ENCODE measurements at regions not wholly inside any gene's neighbourhood (a gene's known extent, or its start where the extent isn't known, plus 50 kb on each side); places are given as distances from the start of the nearest gene placed in this dataset.

GRCh38 chr1:105100102-105100501, 1350.4 kb downstream of the AMY1C start:
- in situ Hi-C loops (cut with MboI): no loop called here
- Histone ChIP-seq H3K9me3 (replicated peaks; ENCODE audit: control insufficient read depth, insufficient read depth, low read length) (no peaks in the 10 kb centered on the region), H3K9ac (ENCODE audit: control insufficient read depth, insufficient read depth, low read length) (no peak overlapping the region), H3K36me3 (ENCODE audit: control insufficient read depth in 2 of 2, insufficient read depth in 2 of 2, low read length in 1 of 2) (no peaks in the 10 kb centered on the region), H3K27ac (ENCODE audit: control insufficient read depth, insufficient read depth) (no peak overlapping the region), H3K4me2 (ENCODE audit: control insufficient read depth, insufficient read depth) (no peak overlapping the region), H3K79me2 (ENCODE audit: control insufficient read depth, insufficient read depth, low read length) (no peaks in the 10 kb centered on the region), H3K27me3 (replicated peaks in 1 of 2; ENCODE audit: control insufficient read depth in 2 of 2, insufficient read depth in 2 of 2, low read length in 1 of 2) (no peaks in the 10 kb centered on the region), H4K20me1 (ENCODE audit: control insufficient read depth, insufficient read depth) (no peaks in the 10 kb centered on the region), H2AFZ (ENCODE audit: control insufficient read depth, low read depth, low read length) (no peak overlapping the region), H3K4me3 (no peak overlapping the region), H3K4me1 (ENCODE audit: control insufficient read depth, insufficient read depth, low read length) (no peaks in the 10 kb centered on the region)
- DNase-seq (ENCODE audit: low read depth, low spot score): no peak
- TF ChIP-seq BHLHE40 (IDR thresholded peaks at IDR 0.05; ENCODE audit: borderline replicate concordance in 1 of 2, low read depth in 2 of 2, low read length in 1 of 2) (no peak), POLR2A (IDR thresholded peaks at IDR 0.05; ENCODE audit: low read depth, low read length) (no peak), BACH1 (IDR thresholded peaks at IDR 0.05; ENCODE audit: borderline replicate concordance) (no peak), HDAC6 (IDR thresholded peaks at IDR 0.05; ENCODE audit: unreplicated experiment) (no peak), EZH2 (IDR thresholded peaks at IDR 0.05; ENCODE audit: borderline replicate concordance, control insufficient read depth, low read depth, low read length) (no peak), ZNF24 (IDR thresholded peaks at IDR 0.05) (no peak), ZBED1 (IDR thresholded peaks at IDR 0.05; ENCODE audit: borderline replicate concordance) (no peak), ZSCAN29 (IDR thresholded peaks at IDR 0.05) (no peak), MEF2B (IDR thresholded peaks at IDR 0.05; ENCODE audit: partially characterized antibody, poor library complexity, severe bottlenecking) (no peak), NR2C1 (IDR thresholded peaks at IDR 0.05) (no peak), SKIL (IDR thresholded peaks at IDR 0.05; ENCODE audit: low read depth, poor library complexity, severe bottlenecking) (no peak), USF2 (IDR thresholded peaks at IDR 0.05; ENCODE audit: borderline replicate concordance, low read depth, low read length) (no peak), E2F4 (IDR thresholded peaks at IDR 0.05; ENCODE audit: low read depth, low read length) (no peak), RCOR1 (conservative IDR thresholded peaks at IDR 0.05; ENCODE audit: low read depth, low read length) (no peak), CBX3 (IDR thresholded peaks at IDR 0.05; ENCODE audit: borderline replicate concordance, low read depth) (no peak), FOXK2 (IDR thresholded peaks at IDR 0.05) (no peak)
- SMC1A ChIA-PET (ENCODE audit: uncharacterized antibody, unreplicated experiment): no interaction called here
- POLR2A ChIA-PET: no interaction called here
- BruUV-seq (replicated peaks): no TSS peak
- intact Hi-C loops (cut with micrococcal nuclease; ENCODE audit: unreplicated experiment): no loop called here
- no peak for FAIRE-seq
- RAD21 ChIA-PET (ENCODE audit: unreplicated experiment): no interaction called here
- 0% methylated on average over 1 of the region's 1 CpG for WGBS (ENCODE audit: insufficient coverage, insufficient replicate concordance, low lambda C conversion rate, missing lambda C conversion rate)
- ATAC-seq: no peak
- CTCF ChIA-PET: no interaction called here

All from GM12878 (cell line).